ENCODE measurements at regions not wholly inside any gene's neighbourhood (a gene's known extent, or its start where the extent isn't known, plus 50 kb on each side); places are given as distances from the start of the nearest gene placed in this dataset.

DNA sequence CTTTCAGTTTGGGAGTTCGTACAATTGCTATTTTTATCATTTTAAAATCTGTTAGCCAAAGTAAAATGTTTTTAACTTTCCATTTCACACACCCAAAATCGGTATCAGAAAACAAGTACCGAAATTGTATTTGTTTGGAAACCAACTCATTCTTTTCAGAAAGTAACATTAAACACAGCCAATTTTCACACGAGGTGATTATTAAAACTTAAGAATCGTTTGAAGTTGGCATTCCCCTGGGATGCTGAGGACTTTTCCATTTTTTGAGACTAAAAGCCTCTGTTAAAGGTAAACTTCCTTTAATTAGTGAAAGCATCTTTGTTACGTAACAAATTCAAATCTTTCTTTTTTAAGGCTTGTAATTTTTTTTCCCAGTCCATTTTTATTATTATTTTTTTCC is 623.0 kb downstream of the VRK1 start:
- H3K9me3 ChIP-seq (ENCODE audit: control insufficient read depth, insufficient read depth, low read length): no peaks in the 10 kb centered on the region
- H3K27ac ChIP-seq (ENCODE audit: low read length): no peak overlapping the region
- H3K36me3 ChIP-seq (ENCODE audit: control insufficient read depth, insufficient read depth, low read length): no peaks in the 10 kb centered on the region
- DNase-seq (ENCODE audit: low read depth, low spot score): no peak
- no peak overlapping the region for H3K4me3 ChIP-seq (ENCODE audit: low read length)
- no CpG with 5 or more reads among the region's 6 CpGs for WGBS (ENCODE audit: insufficient coverage, insufficient read length)
- H3K4me1 ChIP-seq (ENCODE audit: control insufficient read depth, insufficient read depth, low read length): 0 out of 2 replicates have a peak, but pooled peaks cover 2% of the 10 kb centered on the region
- no peaks in the 10 kb centered on the region for H3K27me3 ChIP-seq (ENCODE audit: control insufficient read depth, insufficient read depth, low read length)

DNA sequence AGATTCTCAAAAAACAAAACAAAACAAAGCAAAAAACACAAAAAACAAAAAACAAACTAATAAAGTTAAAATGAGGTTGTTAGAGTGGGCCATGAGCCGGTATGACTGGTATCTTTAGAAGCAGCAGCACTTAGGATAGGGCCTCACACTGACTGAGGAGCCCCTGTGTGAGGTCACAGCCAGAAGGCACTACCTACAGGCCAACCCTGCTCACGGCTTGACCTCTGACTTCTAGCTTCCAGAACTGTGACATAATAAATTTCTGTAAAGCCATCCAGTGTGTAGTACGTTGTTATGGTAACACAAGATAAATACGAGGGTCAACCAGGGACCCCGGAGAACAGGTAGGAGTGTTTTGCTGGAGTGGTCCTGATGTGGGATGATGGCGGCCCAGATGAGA is 629.6 kb downstream of the VRK1 start:
- Histone ChIP-seq H3K27ac (ENCODE audit: low read length) (no peak overlapping the region), H3K4me1 (ENCODE audit: control insufficient read depth, insufficient read depth, low read length) (no peaks in the 10 kb centered on the region), H3K27me3 (ENCODE audit: control insufficient read depth, insufficient read depth, low read length) (no peaks in the 10 kb centered on the region), H3K4me3 (ENCODE audit: low read length) (no peak overlapping the region), H3K9me3 (ENCODE audit: control insufficient read depth, insufficient read depth, low read length) (no peaks in the 10 kb centered on the region), H3K36me3 (ENCODE audit: control insufficient read depth, insufficient read depth, low read length) (no peaks in the 10 kb centered on the region)
- no CpG with 5 or more reads among the region's 6 CpGs for WGBS (ENCODE audit: insufficient coverage, insufficient read length)
- DNase-seq (ENCODE audit: low read depth, low spot score): no peak

DNA sequence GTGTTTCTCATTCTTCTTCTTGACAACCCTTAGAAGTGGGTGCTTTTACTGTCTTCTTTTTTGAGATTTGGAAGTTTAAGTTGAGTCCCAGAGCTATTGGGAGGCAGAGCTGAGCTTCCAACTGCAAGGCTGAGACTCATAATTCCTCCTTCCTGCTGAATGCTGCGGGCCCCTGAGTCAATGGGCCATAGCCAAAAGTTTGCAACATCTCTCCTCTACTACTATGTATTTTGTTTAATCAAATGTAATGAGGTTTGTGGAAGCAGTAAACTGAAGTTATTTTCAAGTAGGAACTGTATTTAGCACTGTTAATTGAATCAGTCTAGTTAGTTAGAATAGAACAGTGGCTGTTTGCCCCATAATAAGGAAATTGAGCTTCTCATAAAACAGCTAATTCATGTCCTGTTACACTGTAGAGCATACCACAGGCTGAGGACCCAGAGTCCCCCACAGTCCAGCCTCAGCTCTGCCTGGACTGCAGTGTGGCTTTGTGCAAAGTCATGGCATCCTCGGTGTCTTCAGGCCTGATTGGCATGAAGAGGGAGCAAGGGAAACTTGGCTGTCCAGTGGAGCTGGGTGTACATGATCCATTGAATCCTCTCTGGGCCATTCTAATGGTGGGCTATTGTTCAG is 631.7 kb downstream of the VRK1 start:
- no CpG with 5 or more reads among the region's 2 CpGs for WGBS (ENCODE audit: insufficient coverage, insufficient read length)
- H3K36me3 ChIP-seq (ENCODE audit: control insufficient read depth, insufficient read depth, low read length): no peaks in the 10 kb centered on the region
- H3K4me1 ChIP-seq (ENCODE audit: control insufficient read depth, insufficient read depth, low read length): no peaks in the 10 kb centered on the region
- H3K9me3 ChIP-seq (ENCODE audit: control insufficient read depth, insufficient read depth, low read length): no peaks in the 10 kb centered on the region
- H3K27me3 ChIP-seq (ENCODE audit: control insufficient read depth, insufficient read depth, low read length): no peaks in the 10 kb centered on the region
- no peak for DNase-seq (ENCODE audit: low read depth, low spot score)
- no peak overlapping the region for H3K27ac ChIP-seq (ENCODE audit: low read length)
- no peak overlapping the region for H3K4me3 ChIP-seq (ENCODE audit: low read length)

DNA sequence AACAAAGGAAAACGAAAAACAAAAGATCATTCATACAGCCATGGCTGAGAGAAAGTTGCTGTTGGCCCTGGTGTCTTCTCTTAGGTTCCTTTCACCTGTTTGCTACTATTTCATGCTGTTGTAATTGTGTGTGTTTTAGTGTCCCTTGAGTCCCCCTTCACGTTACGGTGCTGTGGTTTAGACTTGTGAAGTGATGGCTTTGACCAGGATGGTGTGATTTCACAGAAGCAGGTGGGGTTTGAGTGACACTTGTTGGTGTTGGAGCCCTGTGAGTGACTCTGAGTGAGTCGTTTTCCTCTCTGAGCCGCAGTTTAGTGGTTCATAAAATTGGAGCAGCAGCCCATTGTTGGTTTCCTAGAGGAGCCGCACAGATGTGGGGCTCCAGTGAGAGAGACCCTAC is 635.4 kb downstream of the VRK1 start:
- no peak for DNase-seq (ENCODE audit: low read depth, low spot score)
- Histone ChIP-seq H3K36me3 (ENCODE audit: control insufficient read depth, insufficient read depth, low read length) (no peaks in the 10 kb centered on the region), H3K27ac (ENCODE audit: low read length) (no peak overlapping the region), H3K4me1 (ENCODE audit: control insufficient read depth, insufficient read depth, low read length) (no peaks in the 10 kb centered on the region), H3K9me3 (ENCODE audit: control insufficient read depth, insufficient read depth, low read length) (no peaks in the 10 kb centered on the region), H3K27me3 (ENCODE audit: control insufficient read depth, insufficient read depth, low read length) (no peaks in the 10 kb centered on the region), H3K4me3 (ENCODE audit: low read length) (no peak overlapping the region)
- WGBS (ENCODE audit: insufficient coverage, insufficient read length): no CpG with 5 or more reads among the region's 6 CpGs

DNA sequence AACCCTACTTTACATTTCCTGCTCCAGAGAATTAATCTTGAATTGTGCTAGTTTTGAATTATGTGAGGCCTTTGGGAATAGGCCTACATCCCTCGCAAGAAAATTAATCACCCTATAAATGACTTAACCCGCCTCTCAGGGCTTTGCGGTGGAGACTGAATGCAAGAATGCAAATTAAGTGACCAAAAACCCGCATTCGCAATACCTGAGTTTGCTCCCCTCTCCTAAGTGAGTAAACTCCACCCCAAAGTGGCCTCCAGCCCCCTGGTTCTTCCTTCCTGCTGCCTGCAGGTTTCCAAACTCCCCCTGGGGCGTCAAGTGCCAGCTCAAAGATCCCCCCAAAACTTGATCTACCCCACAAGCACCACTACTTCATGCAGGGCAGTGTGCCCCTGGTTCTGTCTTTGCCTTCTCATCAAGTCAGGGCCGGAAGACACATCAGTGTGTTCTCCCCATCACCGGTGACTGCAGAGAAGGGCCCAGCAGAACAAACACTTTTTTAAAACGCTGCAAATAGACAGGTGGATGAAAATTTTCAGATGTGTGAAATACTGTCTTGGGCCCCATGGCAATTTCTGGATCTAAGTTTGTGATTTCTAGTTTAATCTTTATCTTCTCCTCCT is 644.7 kb downstream of the VRK1 start:
- Histone ChIP-seq H3K9me3 (ENCODE audit: control insufficient read depth, insufficient read depth, low read length) (no peaks in the 10 kb centered on the region), H3K4me3 (ENCODE audit: low read length) (no peak overlapping the region), H3K27ac (ENCODE audit: low read length) (no peak overlapping the region), H3K36me3 (ENCODE audit: control insufficient read depth, insufficient read depth, low read length) (no peaks in the 10 kb centered on the region), H3K27me3 (ENCODE audit: control insufficient read depth, insufficient read depth, low read length) (no peaks in the 10 kb centered on the region), H3K4me1 (ENCODE audit: control insufficient read depth, insufficient read depth, low read length) (no peaks in the 10 kb centered on the region)
- WGBS (ENCODE audit: insufficient coverage, insufficient read length): no CpG with 5 or more reads among the region's 9 CpGs
- no peak for DNase-seq (ENCODE audit: low read depth, low spot score)

DNA sequence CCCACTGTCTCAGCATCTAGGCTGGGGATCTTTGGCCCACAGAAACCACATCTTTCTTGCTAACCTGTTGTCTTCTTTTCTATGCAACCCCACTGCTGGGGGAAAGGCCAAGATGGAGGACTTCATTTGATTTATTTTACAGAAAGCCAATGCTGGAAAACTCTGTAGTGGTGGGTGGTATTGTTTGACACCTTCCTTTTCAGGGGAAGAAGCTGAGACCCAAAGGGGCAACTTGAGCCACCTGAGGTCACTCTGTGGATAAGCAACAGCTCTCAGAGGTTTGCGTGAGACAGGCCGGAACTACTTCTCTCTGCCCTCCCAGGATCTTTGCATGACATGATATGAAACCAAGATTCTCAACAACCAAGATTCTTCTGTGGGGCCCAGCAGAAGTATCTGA is 645.2 kb downstream of the VRK1 start:
- no peak for DNase-seq (ENCODE audit: low read depth, low spot score)
- Histone ChIP-seq H3K9me3 (ENCODE audit: control insufficient read depth, insufficient read depth, low read length) (no peaks in the 10 kb centered on the region), H3K27me3 (ENCODE audit: control insufficient read depth, insufficient read depth, low read length) (no peaks in the 10 kb centered on the region), H3K27ac (ENCODE audit: low read length) (no peak overlapping the region), H3K4me3 (ENCODE audit: low read length) (no peak overlapping the region), H3K4me1 (ENCODE audit: control insufficient read depth, insufficient read depth, low read length) (no peaks in the 10 kb centered on the region), H3K36me3 (ENCODE audit: control insufficient read depth, insufficient read depth, low read length) (no peaks in the 10 kb centered on the region)
- WGBS (ENCODE audit: insufficient coverage, insufficient read length): no CpG with 5 or more reads among the region's 2 CpGs

DNA sequence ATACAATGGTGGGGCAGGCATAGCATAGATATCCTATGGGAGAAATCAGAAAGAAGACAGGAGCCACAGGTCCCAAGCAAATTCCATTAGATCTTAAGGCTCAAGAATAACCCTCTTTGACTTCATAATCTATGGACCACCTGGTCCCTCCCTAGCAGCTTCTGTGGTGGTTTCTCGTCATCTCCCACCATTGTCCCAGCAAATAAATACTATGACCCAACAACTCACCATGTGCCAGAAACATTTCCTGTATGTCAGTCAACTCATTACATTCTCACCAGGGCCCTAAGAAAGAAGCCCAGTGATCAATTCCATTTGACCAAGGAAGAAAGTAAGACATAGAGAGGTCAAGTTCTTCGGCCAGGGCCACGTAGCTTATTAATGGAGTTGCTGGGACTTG is 646.2 kb downstream of the VRK1 start:
- no peaks in the 10 kb centered on the region for H3K9me3 ChIP-seq (ENCODE audit: control insufficient read depth, insufficient read depth, low read length)
- WGBS (ENCODE audit: insufficient coverage, insufficient read length): no CpG with 5 or more reads among the region's 3 CpGs
- H3K27ac ChIP-seq (ENCODE audit: low read length): no peak overlapping the region
- DNase-seq (ENCODE audit: low read depth, low spot score): no peak
- H3K27me3 ChIP-seq (ENCODE audit: control insufficient read depth, insufficient read depth, low read length): no peaks in the 10 kb centered on the region
- no peak overlapping the region for H3K4me3 ChIP-seq (ENCODE audit: low read length)
- H3K36me3 ChIP-seq (ENCODE audit: control insufficient read depth, insufficient read depth, low read length): no peaks in the 10 kb centered on the region
- H3K4me1 ChIP-seq (ENCODE audit: control insufficient read depth, insufficient read depth, low read length): no peaks in the 10 kb centered on the region

DNA sequence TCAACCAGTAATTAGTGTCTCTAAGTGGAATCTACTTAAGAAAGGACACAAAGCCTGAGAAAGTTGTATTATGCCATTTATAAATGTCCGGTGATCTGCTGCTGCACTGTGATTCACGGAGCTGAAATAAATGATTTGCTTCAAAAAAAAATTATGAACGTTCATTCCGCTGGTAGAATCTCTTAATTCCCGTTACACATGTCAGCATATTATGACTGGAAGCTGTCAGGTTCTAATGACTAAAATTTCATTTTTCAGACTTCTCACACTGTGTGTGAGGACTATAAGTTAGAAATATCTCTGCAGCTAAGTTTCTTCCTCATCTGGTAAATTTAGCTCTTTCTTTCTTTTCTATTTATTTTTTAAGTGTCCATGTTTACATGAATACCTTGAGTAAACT is 647.1 kb downstream of the VRK1 start:
- Histone ChIP-seq H3K9me3 (ENCODE audit: control insufficient read depth, insufficient read depth, low read length) (no peaks in the 10 kb centered on the region), H3K36me3 (ENCODE audit: control insufficient read depth, insufficient read depth, low read length) (no peaks in the 10 kb centered on the region), H3K27ac (ENCODE audit: low read length) (no peak overlapping the region), H3K27me3 (ENCODE audit: control insufficient read depth, insufficient read depth, low read length) (no peaks in the 10 kb centered on the region), H3K4me1 (ENCODE audit: control insufficient read depth, insufficient read depth, low read length) (no peaks in the 10 kb centered on the region), H3K4me3 (ENCODE audit: low read length) (no peak overlapping the region)
- no CpG with 5 or more reads among the region's 5 CpGs for WGBS (ENCODE audit: insufficient coverage, insufficient read length)
- DNase-seq (ENCODE audit: low read depth, low spot score): no peak

DNA sequence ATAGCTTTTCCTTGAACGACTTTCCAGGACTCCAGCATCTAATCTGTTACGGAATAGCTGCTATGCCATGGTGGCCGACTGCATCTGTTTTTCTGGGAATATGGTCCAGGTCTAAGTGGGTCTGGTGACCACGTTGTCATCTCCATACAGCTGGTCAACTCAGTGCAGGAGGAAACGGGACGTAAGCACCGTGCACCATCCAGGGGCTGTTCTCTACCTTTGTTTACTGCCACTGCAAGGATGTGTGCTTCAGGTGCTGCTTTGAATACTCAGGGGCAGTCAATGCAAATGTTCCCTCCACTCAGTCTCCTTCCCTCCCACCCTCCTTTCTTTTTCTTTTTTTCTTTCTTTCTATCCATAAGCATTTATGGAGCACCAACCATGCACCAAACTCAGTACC is 648.2 kb downstream of the VRK1 start:
- no peak overlapping the region for H3K4me3 ChIP-seq (ENCODE audit: low read length)
- DNase-seq (ENCODE audit: low read depth, low spot score): no peak
- no peaks in the 10 kb centered on the region for H3K36me3 ChIP-seq (ENCODE audit: control insufficient read depth, insufficient read depth, low read length)
- no peaks in the 10 kb centered on the region for H3K9me3 ChIP-seq (ENCODE audit: control insufficient read depth, insufficient read depth, low read length)
- no CpG with 5 or more reads among the region's 7 CpGs for WGBS (ENCODE audit: insufficient coverage, insufficient read length)
- H3K4me1 ChIP-seq (ENCODE audit: control insufficient read depth, insufficient read depth, low read length): no peaks in the 10 kb centered on the region
- H3K27me3 ChIP-seq (ENCODE audit: control insufficient read depth, insufficient read depth, low read length): no peaks in the 10 kb centered on the region
- no peak overlapping the region for H3K27ac ChIP-seq (ENCODE audit: low read length)

DNA sequence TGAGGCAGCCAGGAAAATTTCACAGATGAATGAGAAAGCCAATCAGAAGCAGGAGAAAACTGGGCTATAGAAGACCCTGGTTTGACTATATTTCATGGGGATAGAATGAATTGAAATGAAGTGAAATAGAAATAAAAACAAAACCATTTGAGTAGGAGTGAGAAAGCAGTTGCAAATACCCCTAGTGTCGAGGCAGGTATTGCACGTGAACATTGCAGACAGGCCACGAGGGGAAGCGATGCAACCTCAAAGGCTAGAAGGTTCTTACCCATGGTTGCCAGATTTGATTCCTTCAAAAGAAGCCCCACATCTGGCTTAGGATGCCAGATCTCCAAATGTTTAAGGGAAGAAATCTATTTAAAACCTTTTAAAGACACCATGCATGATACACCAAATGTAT is 648.9 kb downstream of the VRK1 start:
- DNase-seq (ENCODE audit: low read depth, low spot score): no peak
- WGBS (ENCODE audit: insufficient coverage, insufficient read length): no CpG with 5 or more reads among the region's 4 CpGs
- H3K4me1 ChIP-seq (ENCODE audit: control insufficient read depth, insufficient read depth, low read length): no peaks in the 10 kb centered on the region
- H3K36me3 ChIP-seq (ENCODE audit: control insufficient read depth, insufficient read depth, low read length): no peaks in the 10 kb centered on the region
- no peaks in the 10 kb centered on the region for H3K9me3 ChIP-seq (ENCODE audit: control insufficient read depth, insufficient read depth, low read length)
- H3K27ac ChIP-seq (ENCODE audit: low read length): no peak overlapping the region
- H3K4me3 ChIP-seq (ENCODE audit: low read length): no peak overlapping the region
- no peaks in the 10 kb centered on the region for H3K27me3 ChIP-seq (ENCODE audit: control insufficient read depth, insufficient read depth, low read length)

DNA sequence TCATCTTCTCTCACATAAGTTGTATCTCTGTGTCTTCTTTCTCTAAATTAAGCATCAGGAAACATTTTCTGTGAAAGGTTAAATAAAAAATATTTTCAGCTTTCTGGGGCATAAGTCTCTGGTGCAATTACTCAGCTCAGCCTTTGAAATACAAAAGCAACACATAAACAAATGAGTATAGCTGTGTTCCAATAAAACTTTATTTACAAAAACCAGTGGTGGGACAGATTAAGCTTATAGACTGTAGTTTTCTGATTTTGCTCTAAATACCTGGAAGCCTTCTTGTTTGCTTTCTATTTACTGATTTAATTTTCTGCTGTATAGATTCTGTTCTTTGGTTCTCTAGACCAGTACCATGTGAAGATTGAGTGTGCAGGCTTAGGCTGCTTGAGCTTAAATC is 655.1 kb downstream of the VRK1 start:
- no peaks in the 10 kb centered on the region for H3K4me1 ChIP-seq (ENCODE audit: control insufficient read depth, insufficient read depth, low read length)
- H3K27me3 ChIP-seq (ENCODE audit: control insufficient read depth, insufficient read depth, low read length): no peaks in the 10 kb centered on the region
- no peak overlapping the region for H3K4me3 ChIP-seq (ENCODE audit: low read length)
- no peak overlapping the region for H3K27ac ChIP-seq (ENCODE audit: low read length)
- no peaks in the 10 kb centered on the region for H3K36me3 ChIP-seq (ENCODE audit: control insufficient read depth, insufficient read depth, low read length)
- DNase-seq (ENCODE audit: low read depth, low spot score): no peak
- no peaks in the 10 kb centered on the region for H3K9me3 ChIP-seq (ENCODE audit: control insufficient read depth, insufficient read depth, low read length)
